ENCODE measurements at regions not wholly inside any gene's neighbourhood (a gene's known extent, or its start where the extent isn't known, plus 50 kb on each side); places are given as distances from the start of the nearest gene placed in this dataset.

DNA sequence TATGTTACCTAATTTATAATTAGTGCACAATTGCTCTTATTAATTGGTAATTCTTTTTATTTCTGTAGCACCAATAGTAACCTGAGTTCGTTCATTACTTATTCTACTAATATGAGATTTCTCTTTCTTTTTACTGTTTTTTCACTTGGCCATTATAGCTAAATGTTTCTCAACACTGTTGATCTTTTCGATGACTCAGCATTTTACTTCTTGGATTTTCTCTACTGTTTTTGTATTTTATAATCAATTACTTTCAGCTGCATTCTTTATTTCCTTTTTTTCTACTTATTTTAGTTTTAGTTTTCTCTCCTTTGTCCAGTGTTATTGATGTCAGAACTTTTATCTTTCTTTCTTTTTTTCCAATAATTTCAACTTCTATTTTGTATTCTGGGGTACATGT, 589.4 kb upstream of the SOX11 start:
- no peak for DNase-seq

GRCh38 chr2:5111581-5111980, 580.6 kb upstream of the SOX11 start:
- DNase-seq, result no peak

DNA sequence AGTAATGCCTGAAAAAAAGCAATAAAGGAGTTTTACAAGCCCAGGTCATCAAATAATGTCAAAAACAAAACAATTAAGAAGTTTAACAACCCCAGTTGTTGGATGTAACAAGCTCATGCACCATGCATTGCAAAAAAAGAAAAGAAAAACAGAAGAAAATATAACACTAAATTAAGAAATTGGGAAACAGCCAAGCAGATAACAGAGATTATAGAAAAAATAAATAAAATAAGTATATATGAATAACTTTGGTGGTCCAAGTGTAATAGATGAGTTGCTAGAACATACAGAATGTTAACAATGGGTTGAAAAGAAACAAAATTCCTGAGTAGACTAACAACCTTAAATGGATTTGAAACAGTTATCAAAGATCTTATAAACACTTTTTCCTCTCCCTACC, 573.1 kb upstream of the SOX11 start:
- no peak for DNase-seq

GRCh38 chr2:5121121-5121520, 571.1 kb upstream of the SOX11 start:
- DNase-seq, result no peak

- DNase-seq, result no peak
These were observed 570.5 kb upstream of the SOX11 start for GRCh38 chr2:5121642-5122041.

DNA sequence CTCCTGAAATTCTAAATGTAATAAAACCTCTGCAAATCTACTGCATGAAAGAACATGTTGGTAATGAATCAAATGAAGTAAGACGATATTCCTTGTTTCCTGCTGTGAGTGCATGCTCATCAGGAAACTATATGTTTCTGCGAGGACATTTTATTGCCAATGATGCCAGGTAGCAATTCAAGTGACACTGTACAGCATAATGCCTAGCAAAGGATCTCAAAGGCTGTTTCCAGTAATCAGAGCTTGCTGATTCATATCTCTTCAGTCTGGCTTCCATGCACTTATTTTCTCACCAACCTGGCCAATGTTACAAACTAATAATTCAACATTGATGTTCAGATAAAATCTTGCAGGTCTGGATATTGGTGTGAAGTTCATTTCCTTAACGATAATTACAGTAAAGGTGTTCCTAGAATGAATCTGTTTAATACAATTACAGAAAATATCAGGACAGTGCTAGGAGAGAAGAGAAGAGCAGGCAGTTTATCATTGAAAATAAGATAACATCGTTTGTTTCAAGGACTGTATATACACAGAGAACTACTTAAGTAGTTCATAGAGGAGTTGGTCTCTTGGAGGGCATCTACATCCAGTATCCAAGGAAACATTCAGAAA, 568.5 kb upstream of the SOX11 start:
- DNase-seq, result no peak

- DNase-seq, result no peak
These were observed 567.0 kb upstream of the SOX11 start for GRCh38 chr2:5125017-5125730.

DNA sequence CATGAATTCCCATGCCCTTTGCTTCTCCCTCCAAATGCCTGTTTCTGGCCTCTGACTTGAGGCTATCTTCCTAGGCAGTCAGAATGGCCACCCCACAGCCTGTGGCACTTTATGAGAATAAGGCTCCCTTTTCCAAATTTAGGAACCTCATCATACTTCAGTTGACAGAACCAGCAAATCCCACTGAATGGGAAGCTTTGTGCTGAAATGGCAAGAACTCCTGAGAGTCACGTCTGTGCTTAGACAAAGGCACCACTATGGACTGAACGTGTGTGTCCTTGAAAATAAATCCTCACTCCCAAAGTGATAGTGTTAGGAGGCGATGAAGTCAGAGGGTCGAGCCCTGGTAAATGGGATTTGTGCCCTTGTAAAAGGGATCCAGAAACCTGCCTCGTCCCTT, 559.9 kb upstream of the SOX11 start:
- DNase-seq, result no peak

- DNase-seq, result peak; percentile 81
These were observed 551.8 kb upstream of the SOX11 start for GRCh38 chr2:5140347-5140746.

GRCh38 chr2:5144159-5144558, 548.0 kb upstream of the SOX11 start:
- no peak for DNase-seq

- DNase-seq, result no peak
These were observed 547.1 kb upstream of the SOX11 start for GRCh38 chr2:5145053-5145452.

DNA sequence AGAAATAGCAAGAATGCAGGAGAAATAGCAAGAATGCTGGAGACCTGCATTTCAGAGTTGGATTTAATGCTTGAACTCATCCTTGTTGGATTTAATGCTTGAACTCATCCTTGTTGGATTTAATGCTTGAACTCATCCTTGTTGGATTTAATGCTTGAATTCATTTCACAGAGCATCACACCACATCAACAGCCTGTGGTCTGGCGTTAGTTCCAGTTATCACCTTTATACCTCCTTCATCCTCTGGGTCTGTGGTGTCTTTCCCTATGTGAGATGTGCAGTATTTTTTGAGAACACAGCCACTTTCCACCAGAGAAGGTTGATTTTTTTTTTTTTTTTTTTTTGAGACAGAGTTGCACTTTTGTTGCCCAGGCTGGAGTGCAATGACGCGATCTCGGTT, 546.4 kb upstream of the SOX11 start:
- DNase-seq, result no peak

- no peak for DNase-seq
These were observed 543.6 kb upstream of the SOX11 start for GRCh38 chr2:5148392-5149085.

DNA sequence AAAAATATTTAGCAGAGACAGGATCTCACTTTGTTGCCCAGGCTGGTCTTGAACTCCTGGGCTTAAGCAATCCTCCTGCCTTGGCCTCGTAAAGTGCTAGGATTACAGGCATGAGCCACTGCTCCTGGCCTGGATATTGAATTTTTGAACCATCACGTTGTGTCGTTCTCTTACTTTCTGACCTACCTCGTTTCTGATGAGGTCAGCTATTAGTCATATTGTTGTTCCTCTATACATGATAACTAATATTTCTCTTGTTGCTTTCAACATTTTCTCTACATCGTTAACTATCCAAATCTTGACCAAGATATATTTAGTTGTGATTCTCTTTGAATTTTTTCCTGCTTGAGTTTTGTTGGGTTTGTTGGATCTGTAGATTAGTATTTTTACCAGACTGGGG, 541.3 kb upstream of the SOX11 start:
- DNase-seq, result no peak

DNA sequence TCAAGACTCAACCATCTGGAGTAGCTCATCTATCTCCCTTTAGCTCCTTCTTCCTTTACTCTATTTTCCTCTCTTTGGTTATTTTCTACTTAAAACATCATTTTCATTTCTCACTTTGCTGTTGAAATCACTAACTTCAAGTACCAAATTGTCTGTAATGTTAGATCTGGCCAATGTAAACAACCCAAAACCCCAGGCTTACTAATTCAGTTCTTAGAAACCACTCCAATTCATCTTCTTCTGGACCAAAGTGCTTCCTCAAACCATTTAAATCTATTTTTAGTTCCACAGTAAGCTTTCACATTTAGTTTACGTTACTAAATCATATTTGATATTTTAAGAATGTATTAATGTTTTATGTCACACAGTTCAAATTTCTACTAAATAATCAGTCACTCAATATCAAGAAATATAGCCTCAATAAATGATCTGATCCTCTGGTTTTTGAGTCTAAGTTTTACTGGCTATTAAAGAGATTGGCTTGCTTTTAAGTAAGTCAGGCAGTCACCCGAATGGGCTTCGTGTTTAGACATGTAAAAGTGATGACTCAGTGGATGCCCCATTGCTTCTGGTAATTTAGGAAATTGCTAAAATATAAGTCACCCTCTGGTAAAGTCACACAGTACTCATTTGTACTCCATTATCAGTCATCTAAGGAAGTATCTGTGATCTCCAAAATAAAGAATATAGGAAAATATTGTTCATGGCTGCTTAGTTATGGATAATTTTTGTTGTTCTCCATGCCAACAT, 527.2 kb upstream of the SOX11 start:
- DNase-seq, result peak; percentile 88

DNA sequence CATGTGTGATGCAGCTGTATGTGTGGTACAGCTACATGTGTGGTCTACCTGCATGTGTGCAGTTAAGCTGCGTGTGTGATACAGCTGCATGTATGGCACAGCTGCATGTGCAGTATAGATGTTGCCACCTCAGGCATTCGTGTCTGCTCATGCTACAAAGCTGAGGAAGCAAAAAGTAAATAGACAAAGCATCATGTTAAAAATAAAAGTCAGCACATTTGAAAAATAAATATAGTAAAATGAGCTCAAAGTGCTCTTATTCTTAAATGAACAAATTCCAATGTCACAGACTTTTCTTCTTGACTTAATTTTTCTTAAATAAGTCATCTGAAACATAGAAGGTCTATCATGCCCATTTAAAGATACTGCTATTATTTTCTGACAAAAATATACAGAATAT, 519.3 kb upstream of the SOX11 start:
- DNase-seq, result no peak

- DNase-seq, result peak; percentile 26
These were observed 518.2 kb upstream of the SOX11 start for GRCh38 chr2:5173876-5174535.

- DNase-seq, result no peak
These were observed 517.0 kb upstream of the SOX11 start for GRCh38 chr2:5175231-5175630.

GRCh38 chr2:5176764-5177163, 515.4 kb upstream of the SOX11 start:
- DNase-seq, result peak; percentile 31

- DNase-seq, result no peak
These were observed 509.2 kb upstream of the SOX11 start for GRCh38 chr2:5183031-5183430.

GRCh38 chr2:5187283-5187682, 504.9 kb upstream of the SOX11 start:
- no peak for DNase-seq

DNA sequence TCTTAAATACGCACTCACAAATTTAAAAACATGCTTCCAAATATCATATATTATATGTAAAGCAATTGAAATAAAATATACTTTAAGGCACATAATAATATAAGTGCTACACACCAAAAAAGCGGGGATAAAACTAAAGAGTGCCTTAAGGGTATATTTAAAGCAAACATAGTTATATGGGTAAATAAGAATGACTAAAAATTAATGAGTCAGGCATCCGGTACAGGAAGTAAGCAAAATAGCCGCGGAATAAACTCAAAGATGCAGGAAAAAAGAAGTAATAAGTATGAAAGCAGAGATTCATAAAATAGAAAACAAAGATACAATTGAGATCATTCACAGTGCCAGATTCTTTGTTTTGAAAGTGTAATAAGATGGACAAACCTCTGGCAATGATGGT, 503.5 kb upstream of the SOX11 start:
- DNase-seq, result no peak

- DNase-seq, result no peak
These were observed 502.2 kb upstream of the SOX11 start for GRCh38 chr2:5190023-5190422.

Data from fibroblast of skin of abdomen (primary cell).